GM20000 (cell line): ENCODE measurements at regions not wholly inside any gene's neighbourhood (a gene's known extent, or its start where the extent isn't known, plus 50 kb on each side); places are given as distances from the start of the nearest gene placed in this dataset.
"Not testable (repeated sequence)": the region's sequence is repeated elsewhere in the genome, so short reads cannot be mapped to it uniquely, and the experiment has no call there.

Experiments used
- DNase-seq: peaks from one replicate; pipeline ENCODE4 v3.0.0; 2012; ENCODE audit warnings: low spot score
- CTCF ChIP-seq: IDR thresholded peaks from 2 replicates; pipeline ENCODE4 v1.5.1; 2012; ENCODE audit warnings: mild to moderate bottlenecking, control low read depth; ENCODE audit errors: extremely low read depth, missing control alignments

GRCh38 chr1:22206551-22207125, 63.7 kb upstream of the WNT4 start:
- no peak for DNase-seq
- no peak for TF ChIP-seq CTCF

- TF ChIP-seq CTCF = no peak
- no peak for DNase-seq
Observed at GRCh38 chr1:22207511-22208267, 64.8 kb upstream of the WNT4 start.

GRCh38 chr1:22208268-22208972, 65.5 kb upstream of the WNT4 start:
- DNase-seq = no peak
- TF ChIP-seq CTCF = no peak

GRCh38 chr1:22208973-22209378, 66.1 kb upstream of the WNT4 start:
- TF ChIP-seq CTCF = no peak
- no peak for DNase-seq

GRCh38 chr1:22210176-22210575, 67.3 kb upstream of the WNT4 start:
- TF ChIP-seq CTCF = no peak
- DNase-seq = no peak

- DNase-seq = no peak
Observed at GRCh38 chr1:22210636-22211035, 67.7 kb upstream of the WNT4 start.

GRCh38 chr1:22211459-22211858, 68.6 kb upstream of the WNT4 start:
- DNase-seq = not testable (repeated sequence)

More at GRCh38 chr1:22210636-22211035, 67.7 kb upstream of the WNT4 start:
- TF ChIP-seq CTCF = no peak
